Right atrium auricular region (tissue), 2 donors: ENCODE measurements at regions not wholly inside any gene's neighbourhood (a gene's known extent, or its start where the extent isn't known, plus 50 kb on each side); places are given as distances from the start of the nearest gene placed in this dataset.

Experiments
- DNase-seq: peaks from one replicate; pipeline ENCODE4 v3.0.0-alpha.2; 2019; ENCODE audit warnings: low spot score
- H3K27ac ChIP-seq, 2 donors: fragments of 200-600 bp; sonication (generic); 1 replicate in 1 of 2; 2 replicates in 1 of 2; pipeline ENCODE4 v1.5.1; 2016 to 2019
- H3K27me3 ChIP-seq, 2 donors: fragments of 200-600 bp; sonication (generic); one replicate each; pipeline versions ENCODE4 v1.5.1 to v1.6.0; 2017 to 2019
- H3K36me3 ChIP-seq: fragments of 200-600 bp; sonication (generic); one replicate; pipeline ENCODE4 v1.5.1; 2016
- H3K4me1 ChIP-seq, 2 donors: fragments of 200-600 bp; sonication (generic); one replicate each; pipeline versions ENCODE4 v1.5.1 to v1.6.0; 2017 to 2019
- H3K4me3 ChIP-seq, 2 donors: fragments of 200-600 bp; sonication (generic); 1 replicate in 1 of 2; 2 replicates in 1 of 2; pipeline ENCODE4 v1.5.1; 2017 to 2019; ENCODE audit warnings: mild to moderate bottlenecking in 1 of 2, moderate library complexity in 1 of 2
- H3K9me3 ChIP-seq, 2 donors: fragments of 200-600 bp; sonication (generic); one replicate each; pipeline ENCODE4 v1.5.1; 2019
- TF ChIP-seq, protein P1 (sequence below), 2 donors: fragments of 200-600 bp; sonication (generic); IDR thresholded peaks; one replicate each; pipeline ENCODE4 v1.5.1; 2019; ENCODE audit warnings: antibody characterized with exemption in 2 of 2

DNA sequence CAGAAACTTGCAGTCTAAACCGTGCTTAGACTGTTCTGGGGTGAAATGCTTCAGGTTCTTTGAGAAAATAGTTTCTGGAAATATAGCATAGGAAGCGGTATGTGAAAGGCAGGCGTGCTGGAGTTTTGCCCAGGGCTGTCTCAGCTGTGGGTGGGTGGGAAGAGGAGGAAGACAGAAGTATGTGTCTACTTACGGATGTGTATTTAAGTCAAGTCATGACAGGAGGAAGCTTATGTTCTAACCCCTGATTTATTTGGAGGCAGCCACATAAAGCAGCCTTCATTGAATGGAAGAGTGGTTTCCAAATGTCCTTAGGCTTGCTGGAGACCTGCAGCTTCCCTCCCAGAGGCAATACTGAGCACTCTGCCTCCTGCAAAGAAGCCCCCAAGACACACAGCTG is 126.8 kb upstream of the ADRA1D start:
- TF ChIP-seq, protein P1, sequence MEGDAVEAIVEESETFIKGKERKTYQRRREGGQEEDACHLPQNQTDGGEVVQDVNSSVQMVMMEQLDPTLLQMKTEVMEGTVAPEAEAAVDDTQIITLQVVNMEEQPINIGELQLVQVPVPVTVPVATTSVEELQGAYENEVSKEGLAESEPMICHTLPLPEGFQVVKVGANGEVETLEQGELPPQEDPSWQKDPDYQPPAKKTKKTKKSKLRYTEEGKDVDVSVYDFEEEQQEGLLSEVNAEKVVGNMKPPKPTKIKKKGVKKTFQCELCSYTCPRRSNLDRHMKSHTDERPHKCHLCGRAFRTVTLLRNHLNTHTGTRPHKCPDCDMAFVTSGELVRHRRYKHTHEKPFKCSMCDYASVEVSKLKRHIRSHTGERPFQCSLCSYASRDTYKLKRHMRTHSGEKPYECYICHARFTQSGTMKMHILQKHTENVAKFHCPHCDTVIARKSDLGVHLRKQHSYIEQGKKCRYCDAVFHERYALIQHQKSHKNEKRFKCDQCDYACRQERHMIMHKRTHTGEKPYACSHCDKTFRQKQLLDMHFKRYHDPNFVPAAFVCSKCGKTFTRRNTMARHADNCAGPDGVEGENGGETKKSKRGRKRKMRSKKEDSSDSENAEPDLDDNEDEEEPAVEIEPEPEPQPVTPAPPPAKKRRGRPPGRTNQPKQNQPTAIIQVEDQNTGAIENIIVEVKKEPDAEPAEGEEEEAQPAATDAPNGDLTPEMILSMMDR (IDR thresholded peaks at IDR 0.05): no peak
- no peak for DNase-seq
- no peak overlapping the region for H3K27ac ChIP-seq
- H3K36me3 ChIP-seq: no peaks in the 10 kb centered on the region
- no peaks in the 10 kb centered on the region for H3K9me3 ChIP-seq
- H3K4me1 ChIP-seq: no peaks in the 10 kb centered on the region
- H3K27me3 ChIP-seq: no peaks in the 10 kb centered on the region
- H3K4me3 ChIP-seq: no peak overlapping the region

DNA sequence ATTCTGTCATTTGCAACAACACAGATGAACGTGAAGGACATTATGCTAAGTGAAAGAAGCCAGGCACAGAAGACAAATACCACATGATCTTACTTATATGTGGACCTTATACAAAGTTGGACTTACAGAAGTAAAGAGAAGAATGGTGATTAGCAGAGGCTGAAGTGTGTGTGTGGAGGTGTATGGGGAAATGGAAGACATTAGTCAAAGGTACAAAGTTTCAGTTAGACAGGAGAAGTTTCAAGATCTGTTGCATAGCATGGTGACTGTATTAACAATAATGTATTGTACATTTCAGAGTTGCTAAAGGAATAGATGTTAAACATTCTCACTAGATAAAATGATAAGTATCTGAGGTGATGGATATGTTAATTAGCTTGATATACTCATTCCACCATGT is 124.4 kb upstream of the ADRA1D start:
- Histone ChIP-seq H3K9me3 (no peaks in the 10 kb centered on the region), H3K4me3 (no peak overlapping the region), H3K4me1 (no peaks in the 10 kb centered on the region), H3K36me3 (no peaks in the 10 kb centered on the region), H3K27ac (no peak overlapping the region), H3K27me3 (no peaks in the 10 kb centered on the region)
- TF ChIP-seq, protein P1 (IDR thresholded peaks at IDR 0.05): no peak
- DNase-seq: no peak

DNA sequence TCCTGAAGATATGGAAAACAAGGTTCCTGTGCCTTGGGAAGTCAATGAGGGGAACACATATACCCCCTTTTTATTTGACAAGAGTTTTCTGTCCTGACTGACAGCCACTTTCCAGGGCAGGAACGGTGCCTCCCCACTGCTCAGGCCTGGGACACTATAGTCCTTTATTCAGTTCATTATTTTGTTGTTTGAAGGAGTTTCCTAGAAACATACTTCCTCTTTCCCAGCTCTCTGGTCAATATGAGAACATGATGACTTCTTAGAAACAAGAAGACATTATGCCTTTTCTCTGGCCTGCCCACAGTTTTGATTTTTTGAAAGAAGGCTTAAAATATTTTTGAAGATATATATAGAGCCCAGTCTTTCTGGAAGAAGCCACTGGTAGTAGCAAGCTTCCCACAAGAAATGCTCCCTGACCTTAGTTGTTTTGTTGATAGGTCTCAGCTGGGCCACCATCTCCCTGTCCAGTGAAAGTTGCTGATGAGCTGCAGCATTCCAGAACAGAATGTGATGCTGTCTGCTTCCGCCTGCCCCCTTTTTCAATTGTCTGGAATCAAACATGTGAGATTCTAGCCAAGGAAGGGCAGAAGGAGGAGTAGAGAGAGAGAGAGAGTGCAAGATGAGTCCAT is 122.7 kb upstream of the ADRA1D start:
- TF ChIP-seq, protein P1 (IDR thresholded peaks at IDR 0.05): no peak
- DNase-seq: no peak
- Histone ChIP-seq H3K4me1 (no peaks in the 10 kb centered on the region), H3K4me3 (no peak overlapping the region), H3K36me3 (no peaks in the 10 kb centered on the region), H3K27ac (no peak overlapping the region), H3K27me3 (no peaks in the 10 kb centered on the region), H3K9me3 (no peaks in the 10 kb centered on the region)

DNA sequence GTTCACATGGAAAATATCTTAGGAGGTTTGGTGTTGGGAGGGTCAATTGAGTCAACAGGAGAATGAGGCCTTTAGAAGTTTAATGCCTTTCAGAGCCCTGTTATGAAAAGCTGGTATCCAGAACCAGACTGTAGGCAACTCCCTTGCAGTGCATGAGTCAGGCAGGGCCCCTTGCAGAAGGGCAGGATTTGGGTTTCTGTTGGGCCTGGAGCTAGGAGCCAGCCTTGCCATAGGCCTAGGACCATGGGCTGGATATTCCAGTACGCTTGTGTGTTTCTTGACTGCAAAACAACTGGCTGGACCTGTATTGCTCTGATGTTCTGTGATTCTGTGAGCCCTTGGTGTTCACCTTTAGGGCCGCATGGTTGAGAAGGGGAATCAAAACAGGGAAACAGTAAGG is 121.8 kb upstream of the ADRA1D start:
- Histone ChIP-seq H3K36me3 (no peaks in the 10 kb centered on the region), H3K4me1 (no peaks in the 10 kb centered on the region), H3K27me3 (no peaks in the 10 kb centered on the region), H3K9me3 (peaks cover 0 to 5% of the 10 kb centered on the region in 2 donors), H3K27ac (no peak overlapping the region), H3K4me3 (no peak overlapping the region)
- no peak for DNase-seq
- TF ChIP-seq, protein P1 (IDR thresholded peaks at IDR 0.05): no peak

DNA sequence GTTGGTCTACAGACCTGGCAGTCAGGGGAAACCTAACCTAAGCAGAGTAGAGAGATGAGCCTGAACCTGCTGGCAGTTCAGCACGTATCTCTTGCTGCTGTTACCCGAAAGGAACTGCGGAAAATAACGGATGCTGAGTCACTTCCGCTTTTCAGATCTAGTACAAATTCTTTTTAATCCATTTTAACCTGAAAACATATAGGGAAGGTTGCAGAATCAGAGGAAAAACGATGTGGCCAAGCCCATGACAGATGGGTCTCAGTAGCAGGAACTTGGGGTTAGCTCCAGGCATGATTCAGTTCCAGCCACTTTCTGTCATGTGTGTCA is 120.7 kb upstream of the ADRA1D start:
- H3K9me3 ChIP-seq: peaks cover 0 to 5% of the 10 kb centered on the region in 2 donors
- no peak overlapping the region for H3K27ac ChIP-seq
- no peaks in the 10 kb centered on the region for H3K27me3 ChIP-seq
- H3K4me3 ChIP-seq: no peak overlapping the region
- DNase-seq: no peak
- TF ChIP-seq, protein P1 (IDR thresholded peaks at IDR 0.05): no peak
- H3K36me3 ChIP-seq: no peaks in the 10 kb centered on the region
- H3K4me1 ChIP-seq: no peaks in the 10 kb centered on the region

DNA sequence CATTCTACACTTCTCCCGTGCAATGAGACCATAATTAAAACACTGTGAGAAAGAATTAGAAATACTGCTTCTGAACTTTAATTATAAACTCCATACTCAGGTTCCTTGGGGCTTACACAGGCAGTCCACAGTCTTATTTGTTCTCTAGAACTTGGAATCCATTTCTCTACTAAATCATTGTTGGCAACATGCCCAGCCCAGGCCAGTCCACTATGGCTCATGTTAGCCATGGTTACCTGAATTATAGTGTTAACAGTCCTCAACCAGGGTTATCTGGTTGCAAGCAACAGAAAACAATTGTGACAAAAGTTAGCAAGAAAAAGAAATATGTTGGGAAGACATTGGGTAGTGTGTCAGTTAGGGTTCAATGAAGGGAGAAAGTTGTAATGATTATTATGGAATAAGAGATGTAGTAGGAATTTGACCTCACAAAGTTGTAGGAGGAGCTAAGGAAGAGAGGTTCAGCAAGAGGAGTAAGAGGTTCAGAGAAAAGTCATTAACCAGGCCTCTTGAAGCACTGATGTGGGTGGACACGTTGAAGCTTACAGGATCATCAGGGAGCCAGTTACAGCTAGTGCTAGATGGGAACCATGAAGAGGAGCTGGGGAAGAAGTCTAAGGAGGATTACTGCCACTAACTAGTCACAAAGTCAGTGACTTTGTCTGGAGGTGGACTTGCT is 120.2 kb upstream of the ADRA1D start:
- Histone ChIP-seq H3K4me1 (no peaks in the 10 kb centered on the region), H3K4me3 (no peak overlapping the region), H3K27me3 (no peaks in the 10 kb centered on the region), H3K9me3 (peaks cover 0 to 5% of the 10 kb centered on the region in 2 donors), H3K36me3 (no peaks in the 10 kb centered on the region), H3K27ac (no peak overlapping the region)
- no peak for DNase-seq
- TF ChIP-seq, protein P1 (IDR thresholded peaks at IDR 0.05): no peak
